ENCODE measurements at regions not wholly inside any gene's neighbourhood (a gene's known extent, or its start where the extent isn't known, plus 50 kb on each side); places are given as distances from the start of the nearest gene placed in this dataset.

GRCh38 chr12:30874455-30875321, 51.9 kb upstream of the TSPAN11 start:
- DNase-seq, result no peak

GRCh38 chr12:30870491-30871265, 55.9 kb upstream of the TSPAN11 start:
- DNase-seq, result no peak

GRCh38 chr12:30867415-30867814, 59.1 kb upstream of the TSPAN11 start:
- DNase-seq, result no peak

- DNase-seq, result no peak
Observed at GRCh38 chr12:30866256-30866655, 60.3 kb upstream of the TSPAN11 start.

GRCh38 chr12:30863839-30864238, 62.7 kb upstream of the TSPAN11 start:
- no peak for DNase-seq

GRCh38 chr12:30862486-30862885, 64.1 kb upstream of the TSPAN11 start:
- no peak for DNase-seq

GRCh38 chr12:30859226-30859625, 67.3 kb upstream of the TSPAN11 start:
- no peak for DNase-seq

- no peak for DNase-seq
Observed at GRCh38 chr12:30858471-30858870, 68.1 kb upstream of the TSPAN11 start.

GRCh38 chr12:30853561-30854133, 72.9 kb upstream of the TSPAN11 start:
- no peak for DNase-seq

- DNase-seq, result no peak
Observed at GRCh38 chr12:30850684-30851083, 75.9 kb upstream of the TSPAN11 start.

GRCh38 chr12:30847259-30847658, 79.3 kb upstream of the TSPAN11 start:
- no peak for DNase-seq

GRCh38 chr12:30846776-30847175, 79.8 kb upstream of the TSPAN11 start:
- DNase-seq, result no peak

GRCh38 chr12:30845676-30846075, 80.9 kb upstream of the TSPAN11 start:
- DNase-seq, result no peak

GRCh38 chr12:30843211-30843610, 83.3 kb upstream of the TSPAN11 start:
- DNase-seq, result no peak

GRCh38 chr12:30840715-30841114, 85.8 kb upstream of the TSPAN11 start:
- no peak for DNase-seq

- DNase-seq, result no peak
Observed at GRCh38 chr12:30839643-30840220, 85.0 kb upstream of the CAPRIN2 start.

- no peak for DNase-seq
Observed at GRCh38 chr12:30837595-30837994, 82.8 kb upstream of the CAPRIN2 start.

GRCh38 chr12:30836656-30837445, 82.1 kb upstream of the CAPRIN2 start:
- no peak for DNase-seq

- DNase-seq, result no peak
Observed at GRCh38 chr12:30835216-30835615, 80.5 kb upstream of the CAPRIN2 start.

GRCh38 chr12:30830751-30831150, 76.0 kb upstream of the CAPRIN2 start:
- no peak for DNase-seq

- DNase-seq, result no peak
Observed at GRCh38 chr12:30829876-30830275, 75.1 kb upstream of the CAPRIN2 start.

GRCh38 chr12:30828686-30829085, 73.9 kb upstream of the CAPRIN2 start:
- no peak for DNase-seq
